ENCODE measurements at regions not wholly inside any gene's neighbourhood (a gene's known extent, or its start where the extent isn't known, plus 50 kb on each side); places are given as distances from the start of the nearest gene placed in this dataset.

DNA sequence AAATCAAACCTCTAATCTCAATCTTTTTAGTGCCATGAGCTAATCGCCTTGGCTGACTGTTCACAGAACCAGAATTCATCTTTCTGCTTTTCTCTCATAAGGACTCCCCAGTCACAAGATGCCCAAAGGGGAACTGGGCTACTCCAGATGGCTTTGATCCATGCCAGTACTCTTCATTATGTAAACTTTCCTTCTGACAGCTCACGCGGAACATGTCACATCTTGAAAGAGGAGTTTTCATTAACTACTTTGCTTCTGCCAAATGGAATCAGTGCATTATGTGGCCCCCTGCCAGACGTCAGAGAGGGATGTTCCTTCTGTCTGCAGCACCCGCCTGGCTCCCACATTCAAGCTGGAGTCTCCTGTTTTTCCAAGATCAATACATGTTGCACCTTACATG lies 142.1 kb upstream of the NMUR2 start:
- FAIRE-seq (peak; percentile 85), DNase-seq (ENCODE audit: low read depth, low spot score) (no peak)
- Histone ChIP-seq H3K79me2 (ENCODE audit: control insufficient read depth, insufficient read depth, low read length) (no peaks in the 10 kb centered on the region), H3K9me3 (ENCODE audit: control insufficient read depth, low read depth, low read length) (no peaks in the 10 kb centered on the region), H3K4me3 (ENCODE audit: control insufficient read depth in 2 of 3, extremely low read depth in 1 of 3, insufficient read depth in 2 of 3, low read depth in 1 of 3, low read length in 3 of 3) (no peak overlapping the region), H4K20me1 (ENCODE audit: control insufficient read depth, extremely low read depth, insufficient read depth, low read length) (no peaks in the 10 kb centered on the region), H3K27ac (ENCODE audit: control insufficient read depth, insufficient read depth, low read length) (no peak overlapping the region), H3K4me2 (ENCODE audit: control insufficient read depth, extremely low read depth, insufficient read depth, low read depth, low read length) (peak overlapping the region; percentile 34), H3K9me1 (ENCODE audit: control insufficient read depth, extremely low read depth, insufficient read depth, low read length) (no peaks in the 10 kb centered on the region), H3K27me3 (ENCODE audit: control insufficient read depth, extremely low read depth, insufficient read depth, low read length) (no peaks in the 10 kb centered on the region), H2AFZ (ENCODE audit: control insufficient read depth, low read length) (no peak overlapping the region), H3K9ac (ENCODE audit: control insufficient read depth, extremely low read depth, insufficient read depth, low read length) (no peak overlapping the region), H3K4me1 (ENCODE audit: control insufficient read depth, extremely low read depth, insufficient read depth, low read length) (peaks cover 19% of the 10 kb centered on the region), H3K36me3 (ENCODE audit: control insufficient read depth in 2 of 2, extremely low read depth in 1 of 2, insufficient read depth in 2 of 2, low read length in 2 of 2) (no peaks in the 10 kb centered on the region)
- TF ChIP-seq, protein P1, sequence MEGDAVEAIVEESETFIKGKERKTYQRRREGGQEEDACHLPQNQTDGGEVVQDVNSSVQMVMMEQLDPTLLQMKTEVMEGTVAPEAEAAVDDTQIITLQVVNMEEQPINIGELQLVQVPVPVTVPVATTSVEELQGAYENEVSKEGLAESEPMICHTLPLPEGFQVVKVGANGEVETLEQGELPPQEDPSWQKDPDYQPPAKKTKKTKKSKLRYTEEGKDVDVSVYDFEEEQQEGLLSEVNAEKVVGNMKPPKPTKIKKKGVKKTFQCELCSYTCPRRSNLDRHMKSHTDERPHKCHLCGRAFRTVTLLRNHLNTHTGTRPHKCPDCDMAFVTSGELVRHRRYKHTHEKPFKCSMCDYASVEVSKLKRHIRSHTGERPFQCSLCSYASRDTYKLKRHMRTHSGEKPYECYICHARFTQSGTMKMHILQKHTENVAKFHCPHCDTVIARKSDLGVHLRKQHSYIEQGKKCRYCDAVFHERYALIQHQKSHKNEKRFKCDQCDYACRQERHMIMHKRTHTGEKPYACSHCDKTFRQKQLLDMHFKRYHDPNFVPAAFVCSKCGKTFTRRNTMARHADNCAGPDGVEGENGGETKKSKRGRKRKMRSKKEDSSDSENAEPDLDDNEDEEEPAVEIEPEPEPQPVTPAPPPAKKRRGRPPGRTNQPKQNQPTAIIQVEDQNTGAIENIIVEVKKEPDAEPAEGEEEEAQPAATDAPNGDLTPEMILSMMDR (optimal IDR thresholded peaks at IDR 0.05 in 1 of 3, IDR thresholded peaks at IDR 0.05 in 1 of 3, conservative IDR thresholded peaks at IDR 0.05 in 1 of 3; ENCODE audit: extremely low read depth in 1 of 3, insufficient read depth in 2 of 3, low read length in 3 of 3), result no peak
- dilution Hi-C loops (cut with MboI; ENCODE audit: extremely low pct_ligation_motif_present, low sequenced_read_pairs), result no loop called here

DNA sequence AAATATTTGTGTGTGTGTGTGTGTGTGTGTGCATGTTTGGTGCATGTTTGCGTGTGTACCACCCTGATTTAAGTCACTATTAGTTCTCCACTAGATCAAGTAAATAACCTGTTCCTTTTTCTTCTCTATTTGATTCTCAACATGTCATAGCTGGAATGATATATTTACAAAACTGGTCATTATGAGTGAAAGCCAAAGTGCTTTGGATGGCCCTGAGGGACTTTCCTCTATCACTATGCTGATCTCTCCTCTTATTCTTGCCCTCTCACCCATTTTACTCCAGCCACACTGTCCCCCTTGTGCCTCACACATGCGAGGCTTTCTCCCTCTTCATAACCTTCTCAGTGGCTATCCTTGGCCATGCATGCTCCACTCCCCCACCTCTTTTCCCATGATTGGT lies 144.6 kb upstream of the NMUR2 start:
- no peak overlapping the region for H3K4me2 ChIP-seq (ENCODE audit: control insufficient read depth, extremely low read depth, insufficient read depth, low read depth, low read length)
- H3K27me3 ChIP-seq (ENCODE audit: control insufficient read depth, extremely low read depth, insufficient read depth, low read length), result no peaks in the 10 kb centered on the region
- H3K4me3 ChIP-seq (ENCODE audit: control insufficient read depth in 2 of 3, extremely low read depth in 1 of 3, insufficient read depth in 2 of 3, low read depth in 1 of 3, low read length in 3 of 3), result no peak overlapping the region
- dilution Hi-C loops (cut with MboI; ENCODE audit: extremely low pct_ligation_motif_present, low sequenced_read_pairs), result no loop called here
- no peak overlapping the region for H2AFZ ChIP-seq (ENCODE audit: control insufficient read depth, low read length)
- FAIRE-seq (peak; percentile 13), DNase-seq (ENCODE audit: low read depth, low spot score) (no peak)
- H3K79me2 ChIP-seq (ENCODE audit: control insufficient read depth, insufficient read depth, low read length), result no peaks in the 10 kb centered on the region
- peaks cover 19% of the 10 kb centered on the region for H3K4me1 ChIP-seq (ENCODE audit: control insufficient read depth, extremely low read depth, insufficient read depth, low read length)
- H3K9me3 ChIP-seq (ENCODE audit: control insufficient read depth, low read depth, low read length), result no peaks in the 10 kb centered on the region
- no peaks in the 10 kb centered on the region for H3K36me3 ChIP-seq (ENCODE audit: control insufficient read depth in 2 of 2, extremely low read depth in 1 of 2, insufficient read depth in 2 of 2, low read length in 2 of 2)
- H3K9me1 ChIP-seq (ENCODE audit: control insufficient read depth, extremely low read depth, insufficient read depth, low read length), result no peaks in the 10 kb centered on the region
- no peak overlapping the region for H3K9ac ChIP-seq (ENCODE audit: control insufficient read depth, extremely low read depth, insufficient read depth, low read length)
- TF ChIP-seq, protein P1 (optimal IDR thresholded peaks at IDR 0.05 in 1 of 3, IDR thresholded peaks at IDR 0.05 in 1 of 3, conservative IDR thresholded peaks at IDR 0.05 in 1 of 3; ENCODE audit: extremely low read depth in 1 of 3, insufficient read depth in 2 of 3, low read length in 3 of 3), result no peak
- no peak for TF ChIP-seq EZH2 (IDR thresholded peaks at IDR 0.05; ENCODE audit: low read length)
- no peaks in the 10 kb centered on the region for H4K20me1 ChIP-seq (ENCODE audit: control insufficient read depth, extremely low read depth, insufficient read depth, low read length)
- H3K27ac ChIP-seq (ENCODE audit: control insufficient read depth, insufficient read depth, low read length), result no peak overlapping the region
